ENCODE measurements at regions not wholly inside any gene's neighbourhood (a gene's known extent, or its start where the extent isn't known, plus 50 kb on each side); places are given as distances from the start of the nearest gene placed in this dataset.

DNA sequence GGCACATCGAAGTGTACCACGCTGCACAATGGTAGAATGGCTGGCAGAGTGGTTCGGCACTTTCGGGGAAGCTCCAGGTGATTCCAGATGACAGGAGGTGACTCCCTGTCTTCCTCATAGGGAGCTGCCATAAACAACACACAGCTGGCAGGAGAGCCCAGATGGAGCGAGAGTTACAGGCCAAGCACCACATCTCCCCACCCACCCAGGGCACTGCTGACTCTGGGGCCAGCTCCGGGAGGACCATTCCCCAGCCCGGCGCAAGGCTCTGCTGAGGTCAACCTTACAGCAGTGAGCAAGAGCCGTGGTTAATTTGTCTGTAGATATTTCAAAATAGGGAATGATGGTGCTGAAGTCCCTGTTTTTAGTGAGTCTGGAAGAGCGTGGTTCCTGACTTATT is 78.8 kb upstream of the HMGXB4 start:
- Mint-ChIP-seq H3K9me3 (peaks cover 2 to 6% of the 10 kb centered on the region in 2 experiments; a peak in 4 of 5 replicates), H3K36me3 (ENCODE audit: insufficient read depth in 1 of 3, low read depth in 3 of 3) (no peaks in the 10 kb centered on the region), H3K27ac (no peak overlapping the region), H3K4me3 (no peak overlapping the region), H3K4me1 (no peaks in the 10 kb centered on the region), H3K27me3 (ENCODE audit: low read depth) (peaks cover 36% of the 10 kb centered on the region)
- no peaks in the 10 kb centered on the region for H3K79me1 ChIP-seq (ENCODE audit: insufficient read depth, low read depth, low read length, poor library complexity, severe bottlenecking)
- H2BK5ac ChIP-seq (ENCODE audit: insufficient read length, low read length): no peak overlapping the region
- H4K5ac ChIP-seq (ENCODE audit: insufficient read length, low read depth, low read length): no peak overlapping the region
- TF ChIP-seq, protein P1, sequence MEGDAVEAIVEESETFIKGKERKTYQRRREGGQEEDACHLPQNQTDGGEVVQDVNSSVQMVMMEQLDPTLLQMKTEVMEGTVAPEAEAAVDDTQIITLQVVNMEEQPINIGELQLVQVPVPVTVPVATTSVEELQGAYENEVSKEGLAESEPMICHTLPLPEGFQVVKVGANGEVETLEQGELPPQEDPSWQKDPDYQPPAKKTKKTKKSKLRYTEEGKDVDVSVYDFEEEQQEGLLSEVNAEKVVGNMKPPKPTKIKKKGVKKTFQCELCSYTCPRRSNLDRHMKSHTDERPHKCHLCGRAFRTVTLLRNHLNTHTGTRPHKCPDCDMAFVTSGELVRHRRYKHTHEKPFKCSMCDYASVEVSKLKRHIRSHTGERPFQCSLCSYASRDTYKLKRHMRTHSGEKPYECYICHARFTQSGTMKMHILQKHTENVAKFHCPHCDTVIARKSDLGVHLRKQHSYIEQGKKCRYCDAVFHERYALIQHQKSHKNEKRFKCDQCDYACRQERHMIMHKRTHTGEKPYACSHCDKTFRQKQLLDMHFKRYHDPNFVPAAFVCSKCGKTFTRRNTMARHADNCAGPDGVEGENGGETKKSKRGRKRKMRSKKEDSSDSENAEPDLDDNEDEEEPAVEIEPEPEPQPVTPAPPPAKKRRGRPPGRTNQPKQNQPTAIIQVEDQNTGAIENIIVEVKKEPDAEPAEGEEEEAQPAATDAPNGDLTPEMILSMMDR (conservative IDR thresholded peaks at IDR 0.05): no peak
- DNase-seq: no peak
- H4K91ac ChIP-seq (ENCODE audit: insufficient read length, low read depth, low read length): no peak overlapping the region
- no peak overlapping the region for H2AFZ ChIP-seq (ENCODE audit: low read length)
- no CpG with 5 or more reads among the region's 10 CpGs for WGBS (ENCODE audit: extremely low coverage, insufficient read length, low lambda C conversion rate)
- no peak overlapping the region for H4K8ac ChIP-seq (replicated peaks; ENCODE audit: insufficient read length, low read depth, low read length)
- no peak overlapping the region for H3K4me2 ChIP-seq (ENCODE audit: insufficient read depth, insufficient read length, low read length)
- no peak overlapping the region for H2BK20ac ChIP-seq (ENCODE audit: low read depth, low read length, poor library complexity, severe bottlenecking)
- no peak overlapping the region for H3K9ac ChIP-seq (ENCODE audit: extremely low read depth, insufficient read length, low read length)
- H3K27ac ChIP-seq (ENCODE audit: insufficient read length, low read depth, low read length): no peak overlapping the region
- no peak overlapping the region for H2BK120ac ChIP-seq (ENCODE audit: low read depth, low read length, poor library complexity, severe bottlenecking)
- H2BK12ac ChIP-seq (ENCODE audit: insufficient read length, low read depth, low read length): no peak overlapping the region
- H2BK15ac ChIP-seq (ENCODE audit: low read depth, low read length): no peak overlapping the region
- H3K9me3 ChIP-seq (ENCODE audit: control insufficient read depth, low read depth, low read length): no peaks in the 10 kb centered on the region
- no peak overlapping the region for H3K4ac ChIP-seq (ENCODE audit: low read depth, low read length)
- no peaks in the 10 kb centered on the region for H3K79me2 ChIP-seq (ENCODE audit: insufficient read depth, low read length)
- H3T11ph ChIP-seq (ENCODE audit: low read length): no peak overlapping the region
- H2AK5ac ChIP-seq (ENCODE audit: insufficient read length, low read length): no peak overlapping the region
- no peak overlapping the region for H3K23ac ChIP-seq (ENCODE audit: insufficient read length, low read depth, low read length)
- H3K23me2 ChIP-seq (ENCODE audit: insufficient read length, low read depth, low read length, poor library complexity, severe bottlenecking): no peaks in the 10 kb centered on the region
- no peaks in the 10 kb centered on the region for H4K20me1 ChIP-seq (ENCODE audit: control insufficient read depth, insufficient read depth, insufficient read length)
- no peaks in the 10 kb centered on the region for H3K27me3 ChIP-seq (ENCODE audit: insufficient read depth, low read length)
- no peak overlapping the region for H3K18ac ChIP-seq (ENCODE audit: insufficient read length, low read depth, low read length)
- H3K4me1 ChIP-seq (ENCODE audit: insufficient read depth, low read length): no peaks in the 10 kb centered on the region
- no peak overlapping the region for H3K14ac ChIP-seq (ENCODE audit: insufficient read depth, low read length)
- H3K56ac ChIP-seq (ENCODE audit: insufficient read length, low read depth, low read length): no peak overlapping the region
